Activated T-cell treated with anti-CD3 and anti-CD28 coated beads for 4 hours (primary cell): ENCODE measurements at regions not wholly inside any gene's neighbourhood (a gene's known extent, or its start where the extent isn't known, plus 50 kb on each side); places are given as distances from the start of the nearest gene placed in this dataset.

Experiments used
- DNase-seq: peaks from one replicate; pipeline ENCODE4 v3.0.0-alpha.2; 2020

DNA sequence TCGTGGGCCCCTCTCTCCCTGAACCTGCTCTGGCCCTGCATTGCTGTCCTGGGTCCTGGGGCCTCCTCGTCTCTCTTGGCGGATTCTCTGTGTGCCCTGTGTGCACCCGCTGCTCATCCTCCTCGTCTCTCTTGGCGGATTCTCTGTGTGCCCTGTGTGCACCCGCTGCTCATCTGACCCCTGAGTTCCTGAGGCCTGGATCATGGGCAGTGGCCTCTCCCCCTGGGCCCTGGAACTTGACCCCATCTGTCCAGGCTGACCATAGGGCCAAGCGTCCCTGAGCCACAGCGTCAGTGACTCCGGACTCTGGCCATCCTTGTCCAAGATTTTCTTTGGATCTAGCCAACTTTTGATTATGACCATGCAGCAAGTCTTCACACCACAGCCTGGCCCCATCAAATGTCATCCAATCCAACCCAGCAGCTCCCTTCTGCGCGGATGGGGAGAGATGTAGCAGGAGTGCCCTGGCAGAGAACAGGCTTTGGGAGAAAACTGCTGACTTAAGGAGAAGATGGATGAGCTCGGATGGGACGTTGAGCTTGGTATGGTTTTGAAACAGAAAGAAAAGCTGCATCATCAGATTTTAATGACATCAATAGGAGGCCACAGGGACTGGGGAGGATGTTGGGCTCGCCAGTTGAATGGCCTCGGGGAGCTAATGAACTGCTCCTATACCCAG, 455.1 kb upstream of the HS6ST1 start:
- no peak for DNase-seq

DNA sequence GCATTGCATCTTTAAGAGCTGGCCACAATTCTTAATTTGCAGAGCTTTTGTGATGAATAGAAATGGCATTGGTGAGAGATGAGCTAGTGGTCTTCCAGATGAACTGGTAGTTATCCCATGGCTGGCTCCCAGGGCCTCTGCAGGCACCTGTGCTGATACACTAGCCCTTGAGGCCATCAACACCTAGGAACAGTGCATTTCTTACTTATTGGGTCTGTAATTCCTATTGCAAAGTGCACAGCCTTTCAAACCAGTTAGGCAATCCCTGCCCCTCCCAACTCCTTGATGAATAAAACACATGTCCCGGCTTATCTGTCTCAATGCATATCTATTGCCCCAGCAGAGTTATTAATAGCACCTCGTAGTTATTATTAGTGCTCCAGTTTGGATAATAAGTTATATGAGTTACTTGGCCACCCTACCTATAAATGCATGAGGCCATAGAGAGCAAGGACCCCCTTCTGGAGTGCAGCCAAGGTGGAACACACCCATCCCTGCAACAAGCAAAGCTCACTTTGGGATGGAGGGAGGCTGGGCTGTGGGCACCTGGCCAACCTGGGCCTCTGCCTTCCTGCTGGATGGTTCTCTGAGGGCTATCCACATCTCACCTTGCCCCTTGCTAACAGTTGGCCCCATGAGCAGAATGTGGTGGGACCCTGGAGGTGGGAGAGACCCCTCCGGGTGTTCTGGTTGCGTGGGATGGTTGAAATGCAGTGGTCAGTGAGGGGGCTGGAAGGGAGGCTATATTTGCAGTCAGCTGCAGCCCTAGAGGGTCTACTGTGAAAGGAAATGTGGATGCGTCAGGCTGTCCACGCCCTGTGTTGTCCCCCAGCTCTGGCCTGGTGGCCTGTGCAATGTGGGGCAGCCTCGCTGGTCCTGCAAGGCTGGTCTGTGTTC, 455.9 kb upstream of the HS6ST1 start:
- no peak for DNase-seq

DNA sequence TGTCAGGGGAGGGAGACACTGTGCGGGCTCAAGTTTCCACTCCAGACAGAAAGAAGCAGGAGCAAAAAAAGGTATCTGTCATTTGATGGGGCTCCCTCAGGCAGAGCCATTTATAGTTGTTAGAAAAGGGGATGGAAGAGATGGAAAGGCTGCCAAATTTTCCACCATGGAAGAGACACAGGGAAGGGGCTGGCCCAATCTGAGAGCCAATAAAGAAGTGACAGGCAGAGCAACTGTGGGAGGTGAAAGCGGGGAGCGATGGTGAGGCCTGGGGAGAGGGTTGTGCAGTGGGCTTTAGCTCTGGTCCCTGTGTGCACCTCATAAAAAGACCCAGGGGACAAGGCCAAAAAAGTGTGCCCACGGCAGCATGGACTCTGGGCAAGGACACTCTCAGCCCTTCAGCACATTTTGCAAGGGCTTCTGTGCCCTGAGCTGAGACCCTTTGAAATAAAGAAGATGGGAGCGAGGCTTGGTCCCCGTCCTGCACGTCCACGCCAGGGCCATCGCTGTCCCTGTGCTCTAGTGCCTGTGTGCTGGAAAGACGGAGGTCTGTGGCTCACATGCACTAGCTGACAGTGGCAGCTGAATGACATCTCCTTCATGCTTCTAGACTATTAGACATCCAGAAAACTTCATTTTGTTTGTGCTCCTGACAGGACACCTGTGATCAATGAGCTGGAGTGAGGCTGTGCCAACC, 456.7 kb upstream of the HS6ST1 start:
- no peak for DNase-seq

DNA sequence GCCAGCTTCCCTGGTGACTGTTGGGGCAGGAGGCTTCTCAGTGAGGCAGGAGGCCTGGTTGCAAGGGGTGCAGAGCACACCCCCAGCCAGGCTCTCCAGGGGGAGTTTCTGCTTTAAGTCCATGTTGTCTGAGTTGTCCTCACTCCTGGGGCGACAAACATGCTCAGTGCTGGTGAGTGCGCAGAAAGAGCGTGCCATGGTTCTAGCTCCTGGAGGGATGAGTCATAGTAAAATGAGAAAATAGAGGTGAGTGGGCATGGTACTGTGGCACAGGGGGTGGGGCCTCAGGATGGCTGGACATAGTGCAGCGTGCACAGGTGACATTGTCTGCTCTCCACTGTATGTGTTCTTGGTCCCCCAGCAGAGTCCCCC, 457.2 kb upstream of the HS6ST1 start:
- no peak for DNase-seq

DNA sequence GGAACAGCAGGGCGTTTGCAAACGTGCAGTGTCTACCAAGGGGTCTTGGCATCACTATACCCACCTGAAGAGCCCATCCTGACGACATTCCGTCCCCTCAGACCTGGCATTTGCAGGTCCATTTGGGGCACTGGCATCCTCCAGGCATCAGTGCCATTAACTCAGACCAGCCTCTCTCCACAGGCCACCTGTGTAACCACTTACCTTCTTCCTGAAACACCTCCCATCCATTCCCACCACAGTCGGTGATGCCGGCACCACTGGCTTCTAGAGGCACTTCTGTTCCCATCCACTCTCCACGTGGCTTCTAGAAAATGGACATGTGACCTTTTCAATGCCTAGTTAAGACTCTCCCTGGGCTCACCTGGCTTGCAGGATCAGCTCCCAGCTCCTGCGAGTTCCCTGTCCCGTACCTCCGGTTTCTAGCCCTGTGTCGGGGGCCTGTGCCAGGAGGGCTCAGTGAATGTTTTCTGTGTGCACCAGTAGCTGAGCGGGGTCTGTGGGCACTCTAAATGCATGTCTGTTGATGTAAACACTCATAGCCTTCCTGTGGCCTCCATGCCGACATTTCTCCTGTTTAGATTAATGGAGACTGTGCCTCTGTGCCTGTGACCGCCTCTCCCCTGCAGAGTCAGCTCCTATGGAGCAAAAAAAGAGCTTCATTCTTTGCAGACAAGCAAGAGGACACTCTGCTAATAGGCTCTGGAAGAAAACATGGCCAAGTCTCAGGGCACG, 458.0 kb upstream of the HS6ST1 start:
- no peak for DNase-seq

DNA sequence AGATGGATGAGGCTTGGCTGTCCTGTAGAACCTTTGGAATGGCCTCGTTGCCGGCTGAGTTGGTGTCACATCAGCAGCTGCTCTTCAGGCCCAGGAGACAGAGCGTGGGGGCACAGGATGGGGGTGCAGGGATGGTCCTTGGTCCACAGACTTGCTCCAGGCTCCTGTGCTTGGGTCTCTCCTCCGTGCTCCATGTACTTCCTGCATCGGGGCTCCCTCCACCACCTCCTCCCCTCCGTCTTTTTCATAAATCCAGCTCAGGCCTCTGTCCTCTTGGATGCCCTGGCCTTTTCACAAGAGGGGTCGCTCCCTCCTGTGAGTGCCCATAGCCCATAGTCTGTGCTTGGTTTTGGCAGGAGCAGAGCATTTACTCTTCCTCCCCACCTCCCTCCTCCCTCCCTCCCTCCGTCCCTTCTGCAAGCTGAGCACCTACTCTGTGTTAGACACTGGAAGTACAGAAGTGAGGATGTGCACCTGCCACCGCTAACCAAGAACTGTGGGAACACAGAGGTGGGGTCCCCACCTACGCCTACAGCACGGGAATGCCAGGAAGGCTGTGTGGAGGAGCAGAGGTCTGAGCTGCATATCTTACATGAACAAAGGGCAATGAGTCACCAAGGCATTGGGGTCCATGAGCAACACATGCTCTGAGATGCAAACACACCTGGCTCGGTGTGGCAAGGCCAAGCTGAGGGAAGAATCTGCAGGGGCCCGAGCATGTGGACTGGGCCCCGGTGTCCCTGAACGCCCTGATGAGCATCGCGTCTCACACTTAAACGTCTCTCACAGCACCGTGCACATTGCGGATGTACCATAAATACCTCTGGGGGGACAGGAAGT, 458.7 kb upstream of the HS6ST1 start:
- DNase-seq = no peak

DNA sequence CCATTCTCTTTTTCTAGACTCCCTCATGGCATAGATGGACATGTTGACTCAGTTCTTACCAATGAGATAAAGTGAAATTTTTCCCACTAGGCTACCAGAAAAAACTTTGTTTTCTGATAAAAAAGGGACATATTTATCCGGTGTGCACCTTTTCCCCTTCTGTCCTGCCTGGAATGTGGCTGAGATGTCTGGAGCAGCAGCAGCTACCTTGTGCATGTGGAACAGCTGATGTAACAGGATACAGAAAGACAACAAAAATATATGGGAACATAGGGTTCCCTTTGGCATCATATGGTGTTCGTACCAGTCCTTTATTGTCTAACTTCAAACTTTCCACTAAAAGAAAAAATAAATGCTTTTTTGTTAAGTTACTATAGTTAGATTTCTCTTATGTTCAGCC, 460.2 kb upstream of the HS6ST1 start:
- DNase-seq = no peak

DNA sequence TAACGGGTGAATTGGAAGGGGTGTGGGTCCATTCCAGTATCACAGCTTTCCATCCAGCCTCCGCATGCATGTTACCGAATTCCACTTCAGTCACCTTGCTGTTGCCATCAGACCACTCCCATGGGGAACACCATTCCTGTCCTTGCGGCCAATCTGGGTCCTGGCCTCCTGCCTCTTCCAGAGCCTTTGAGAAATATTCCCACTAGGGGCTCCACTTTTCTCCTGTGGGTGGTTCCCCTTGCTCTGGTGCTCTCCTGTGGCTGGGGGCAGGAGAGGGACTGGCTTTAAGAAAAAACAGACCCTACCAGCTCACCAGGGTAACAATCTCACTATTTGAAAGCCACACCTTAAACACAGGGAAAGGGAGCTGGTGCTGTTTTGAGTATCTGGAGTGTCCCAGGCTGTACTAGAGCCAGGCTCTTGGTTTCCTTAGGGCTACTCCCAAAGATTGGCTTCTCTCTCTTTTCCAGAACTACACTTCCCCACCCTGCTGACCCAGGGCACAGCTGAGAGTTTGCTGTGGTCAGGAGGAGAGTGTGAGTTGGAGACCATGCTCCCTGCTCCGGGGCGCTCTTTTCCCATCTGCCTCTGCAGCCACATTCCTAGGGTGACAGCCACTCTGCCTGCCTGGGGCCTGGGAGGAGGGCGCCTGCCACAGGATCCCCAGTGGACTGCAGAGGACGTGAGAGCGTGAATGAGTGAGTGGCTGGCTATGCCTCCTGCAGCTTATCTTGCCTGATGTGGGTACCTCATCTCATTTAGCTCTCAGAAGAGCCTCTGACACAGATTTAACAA, 460.8 kb upstream of the HS6ST1 start:
- DNase-seq = no peak

DNA sequence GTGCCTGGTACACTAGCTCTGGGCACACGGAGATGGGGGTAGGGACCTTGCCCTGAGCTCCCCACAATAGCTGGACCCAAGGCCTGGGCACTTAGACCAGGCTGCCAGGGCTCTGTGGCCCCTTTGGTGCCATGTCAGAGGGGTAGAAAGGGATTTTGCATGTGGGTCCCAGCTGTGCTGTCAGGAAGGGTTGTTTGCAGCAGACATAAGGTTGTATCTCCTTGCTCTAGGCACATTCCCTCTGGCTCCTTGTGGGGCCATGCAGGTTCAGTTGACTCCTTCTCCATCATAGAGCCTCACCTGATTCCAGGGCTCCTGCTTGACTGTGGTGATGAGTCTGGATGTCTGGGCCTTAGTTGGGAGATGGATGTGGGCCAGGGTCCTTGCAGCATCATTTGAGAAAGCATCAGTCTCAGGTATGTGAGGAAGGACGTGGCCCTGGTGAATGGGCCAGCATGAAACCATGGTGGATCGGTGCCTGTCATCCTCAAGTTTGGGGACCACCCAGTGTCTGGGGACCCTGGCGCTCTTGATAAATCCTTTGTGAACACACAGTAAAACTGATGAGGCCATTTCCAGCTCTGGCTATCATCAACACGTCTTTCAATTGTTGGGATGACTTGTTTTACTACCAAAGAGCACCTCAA, 461.9 kb upstream of the HS6ST1 start:
- no peak for DNase-seq

DNA sequence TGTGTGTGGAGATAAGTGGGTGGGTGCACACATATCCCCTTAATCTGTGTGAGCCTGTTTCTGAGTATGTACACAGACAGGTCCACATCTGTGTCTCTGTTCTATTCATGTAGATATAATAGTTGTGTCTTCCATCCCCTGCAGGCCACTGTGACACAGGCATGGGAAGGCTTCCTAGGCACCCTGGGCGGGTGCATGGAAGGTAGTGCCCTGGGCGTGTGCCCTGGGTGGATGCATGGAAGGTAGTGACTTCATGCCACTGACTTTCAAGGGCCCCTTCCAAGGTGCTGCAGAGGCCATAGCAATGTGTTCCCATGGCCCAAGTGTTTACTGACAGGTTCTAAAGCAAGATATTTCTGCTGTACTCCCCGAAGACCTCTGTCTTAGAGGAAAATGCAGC, 462.5 kb upstream of the HS6ST1 start:
- DNase-seq = no peak

DNA sequence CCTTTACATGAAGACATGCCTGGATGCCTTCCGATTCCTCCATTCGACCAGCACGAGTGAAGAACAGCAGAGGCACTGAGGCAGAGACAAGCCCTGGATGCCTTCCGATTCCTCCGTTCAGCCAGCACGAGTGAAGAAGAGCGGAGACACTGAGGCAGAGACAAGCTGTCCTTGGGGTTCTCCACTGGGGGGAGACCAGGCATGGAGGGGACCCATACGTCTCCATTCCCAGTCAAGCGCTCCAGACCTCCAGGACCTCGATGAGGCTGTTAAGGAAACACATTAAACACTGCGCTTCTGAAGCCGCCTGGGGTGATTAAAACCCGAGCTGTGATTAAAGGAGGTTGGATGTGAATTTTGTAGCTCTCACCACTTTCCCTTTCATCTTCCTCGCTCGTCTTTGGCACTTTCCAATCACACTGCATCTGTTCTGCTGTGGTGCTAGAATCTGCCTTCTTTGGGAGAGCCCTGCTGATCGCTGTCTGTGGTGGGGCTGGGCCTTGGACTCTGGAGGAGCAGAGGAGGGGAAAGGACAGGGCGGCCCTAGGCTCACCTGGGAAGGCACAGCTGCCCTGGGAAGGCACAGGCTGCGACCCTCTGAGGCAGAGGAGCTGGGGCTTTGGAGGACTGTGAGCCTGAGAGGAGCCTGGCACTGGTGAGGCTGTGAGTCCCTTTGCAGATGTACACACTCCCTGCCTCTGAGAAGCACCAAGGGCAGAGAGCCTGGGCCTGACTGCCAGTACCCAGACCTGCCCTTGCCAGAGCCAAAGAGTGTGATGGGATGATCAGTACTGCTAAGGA, 463.1 kb upstream of the HS6ST1 start:
- DNase-seq = no peak

DNA sequence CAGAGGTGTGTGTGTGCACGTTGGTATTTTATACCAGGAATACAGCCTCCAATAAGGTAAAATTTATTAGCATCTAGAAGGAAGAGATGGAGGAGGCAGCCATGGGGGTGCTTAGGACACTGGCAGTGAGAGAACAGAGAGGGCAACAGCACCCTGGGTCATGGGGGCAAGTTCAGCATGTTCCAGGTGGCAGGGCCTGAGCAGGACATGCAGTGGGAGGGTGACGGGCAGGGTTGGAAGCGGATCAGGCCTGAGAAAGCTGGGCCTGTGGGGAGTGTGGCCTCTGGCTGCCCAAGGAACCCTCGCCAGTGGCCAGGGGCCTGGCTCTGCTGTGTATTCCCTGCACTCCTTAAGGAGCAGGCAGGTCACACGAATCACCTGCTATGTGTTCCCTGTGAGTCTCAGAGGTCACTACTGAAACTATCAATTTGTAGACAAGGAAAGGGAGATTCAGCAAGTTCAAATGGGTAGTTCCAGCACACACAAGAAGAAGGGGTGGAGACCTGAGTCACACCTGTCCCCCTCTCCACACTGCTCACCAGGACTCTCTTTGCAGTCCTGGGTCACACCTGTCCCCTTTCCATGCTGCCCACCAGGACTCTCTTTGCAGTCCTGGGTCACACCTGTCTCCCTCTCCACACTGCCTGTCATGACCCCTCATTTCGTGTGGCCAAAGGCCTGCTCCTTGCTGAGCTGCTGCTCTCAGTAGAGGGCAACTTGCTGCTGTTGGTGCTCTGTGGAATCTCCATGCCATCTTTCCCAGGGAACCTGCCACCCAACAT, 463.9 kb upstream of the HS6ST1 start:
- DNase-seq = no peak

DNA sequence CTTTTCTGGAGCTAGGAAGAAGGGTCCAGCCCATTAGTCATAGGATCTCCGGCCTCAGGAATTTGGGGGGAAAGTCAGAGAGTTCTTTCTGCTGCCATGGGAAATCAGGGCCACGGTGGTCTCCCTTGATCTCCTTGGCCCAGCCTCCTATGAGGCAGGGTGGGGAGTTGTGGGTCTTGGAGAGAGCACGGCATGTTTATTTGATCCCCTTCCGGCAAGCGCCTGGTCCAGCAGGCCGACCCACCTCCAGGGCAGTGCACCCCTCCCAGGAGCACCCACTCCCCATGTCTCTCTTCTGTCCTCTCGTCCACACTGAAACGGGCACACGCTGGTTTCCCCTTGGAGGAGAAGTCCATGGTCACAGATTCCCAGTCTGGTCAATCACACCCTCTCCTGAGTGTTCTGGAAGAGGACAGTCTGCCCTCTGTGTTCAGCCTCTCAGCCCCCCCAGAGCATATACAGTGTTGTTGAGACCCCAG, 464.6 kb upstream of the HS6ST1 start:
- DNase-seq = no peak

DNA sequence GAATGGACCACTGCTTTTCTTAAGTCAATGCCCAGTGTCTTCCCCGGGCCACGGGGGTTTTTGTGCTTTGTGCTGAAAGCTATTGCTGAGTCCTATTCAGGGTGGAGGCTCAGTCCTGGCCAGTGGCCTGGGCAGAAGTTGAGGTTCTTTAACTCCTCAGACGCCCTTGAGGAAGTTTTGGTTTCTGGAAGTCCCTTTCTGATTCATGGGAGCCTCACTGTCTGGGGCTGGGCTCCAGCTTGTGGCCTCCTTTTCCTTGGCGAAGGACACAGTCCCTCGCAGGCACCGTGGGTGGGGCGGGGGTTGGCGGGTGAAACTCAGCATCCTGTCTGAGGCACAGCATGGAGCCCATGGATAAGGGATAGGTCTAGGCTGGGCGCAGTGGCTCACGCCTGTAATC, 465.2 kb upstream of the HS6ST1 start:
- no peak for DNase-seq

DNA sequence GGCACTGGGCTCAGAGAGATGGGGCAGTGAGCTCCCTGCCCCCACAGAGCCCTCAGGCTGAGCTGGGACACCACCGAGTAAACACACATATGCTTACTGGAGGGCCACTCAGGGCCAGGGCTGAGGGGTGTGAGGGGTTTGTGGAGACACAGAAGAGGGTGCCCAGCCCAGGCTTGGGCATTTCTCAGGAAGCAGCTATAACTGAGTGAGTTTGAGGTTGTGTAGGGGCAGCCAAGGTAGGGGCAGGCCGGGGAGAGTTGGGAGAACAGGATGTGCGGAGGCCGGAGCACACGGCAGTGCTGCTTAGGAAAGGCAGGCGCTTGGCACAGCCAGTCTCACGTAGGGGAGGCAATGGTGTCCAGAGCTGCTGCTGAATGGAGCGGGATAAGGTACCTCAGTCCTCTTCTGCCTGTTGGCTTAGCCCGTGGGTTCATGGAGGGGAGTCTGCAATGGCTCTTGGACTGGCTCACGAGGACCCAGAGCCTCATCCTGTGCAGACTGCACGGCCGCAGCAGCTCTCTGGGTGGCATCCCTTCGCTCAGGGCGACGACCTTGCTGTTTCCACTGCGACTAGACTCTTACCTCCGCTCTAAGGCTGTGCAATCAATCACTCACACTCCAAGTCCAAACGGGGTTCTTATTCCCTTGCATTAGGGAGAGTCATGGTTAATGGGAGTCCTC, 466.1 kb upstream of the HS6ST1 start:
- DNase-seq = no peak

DNA sequence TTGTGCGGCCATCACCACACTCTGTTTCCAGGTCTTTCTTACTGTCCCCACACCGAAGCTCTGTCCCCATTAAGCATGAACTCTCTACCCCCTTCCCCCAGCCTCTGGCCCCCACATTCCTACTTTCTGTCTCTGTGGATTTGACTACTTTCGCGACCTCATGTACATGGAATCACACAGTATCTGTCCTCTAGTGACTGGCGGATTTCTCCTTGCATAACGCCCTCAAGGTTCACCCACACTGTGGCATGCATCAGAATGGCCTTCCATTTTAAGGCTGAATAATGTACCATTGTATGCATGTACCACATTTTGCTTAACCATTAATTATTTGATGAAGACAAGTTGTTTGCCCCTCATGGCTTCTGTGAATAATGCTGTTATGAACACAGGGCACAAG, 467.6 kb upstream of the HS6ST1 start:
- DNase-seq = no peak

DNA sequence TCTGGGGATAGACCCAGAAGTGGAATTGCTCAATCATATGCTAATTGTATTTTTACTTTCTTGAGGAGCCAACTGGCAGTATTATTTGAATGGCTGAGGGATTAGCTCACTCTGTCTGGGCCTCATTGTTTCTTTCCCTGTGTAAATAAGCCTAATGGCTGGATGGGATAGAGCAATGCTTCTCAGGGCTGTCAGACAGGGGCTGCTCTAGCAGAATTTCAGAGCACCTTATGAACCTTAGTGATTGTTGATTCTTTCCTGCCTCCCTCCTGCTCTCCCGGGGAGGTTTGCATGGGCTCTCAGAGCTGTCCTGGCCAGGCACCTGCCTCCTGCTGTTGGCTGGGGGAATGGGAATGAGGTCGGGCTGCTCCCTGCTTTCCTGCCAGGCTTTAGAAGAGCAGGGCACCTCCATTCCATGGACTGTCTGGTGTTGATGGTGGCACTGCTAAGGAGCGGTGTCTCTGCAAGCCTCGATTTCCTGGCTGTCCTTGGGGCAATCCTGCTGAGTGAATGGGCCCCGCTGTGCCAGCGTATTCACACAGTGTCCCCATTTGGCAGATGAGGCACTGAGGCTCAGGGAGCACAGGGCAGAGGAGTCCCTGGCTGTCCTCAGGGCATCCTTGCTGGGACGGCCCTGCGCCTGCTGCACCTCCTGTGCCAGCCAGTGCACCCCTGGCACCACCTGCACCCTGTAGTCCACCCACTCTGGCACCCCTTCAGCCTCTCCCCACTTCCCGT, 468.2 kb upstream of the HS6ST1 start:
- no peak for DNase-seq

DNA sequence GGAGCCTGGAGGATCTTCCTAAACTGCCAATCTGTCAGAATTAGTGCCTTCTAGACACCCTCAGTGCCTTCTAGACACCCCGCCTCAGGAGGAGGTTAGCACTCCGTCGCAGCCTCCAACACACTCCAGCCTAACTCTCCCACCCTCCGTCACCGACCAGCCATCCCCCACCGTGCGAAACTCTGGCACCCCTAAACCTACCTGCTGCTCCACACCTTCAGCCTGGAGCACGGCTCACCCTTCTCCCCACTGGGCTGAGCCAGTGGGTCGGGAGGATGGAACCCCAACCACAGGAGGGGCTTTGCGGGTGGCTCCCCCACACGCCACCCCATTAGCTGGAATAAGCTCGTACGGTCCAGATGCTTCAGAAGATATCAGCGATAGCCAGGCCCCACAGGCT, 468.9 kb upstream of the HS6ST1 start:
- DNase-seq = no peak
